Cerebellar cortex (tissue), 1 donor: ENCODE measurements at regions not wholly inside any gene's neighbourhood (a gene's known extent, or its start where the extent isn't known, plus 50 kb on each side); places are given as distances from the start of the nearest gene placed in this dataset.
A peak's percentile ranks its signal among the peaks of the same experiment; 100 is the strongest.

Experiments used
- DNase-seq: peaks from one replicate; pipeline ENCODE4 v3.0.0-alpha.2; 2015; ENCODE audit warnings: low spot score

- DNase-seq, result no peak
Observed at GRCh38 chr5:167594750-167595149, 696.7 kb upstream of the WWC1 start.

- no peak for DNase-seq
Observed at GRCh38 chr5:167595196-167595595, 696.2 kb upstream of the WWC1 start.

- DNase-seq, result no peak
Observed at GRCh38 chr5:167598166-167598565, 693.3 kb upstream of the WWC1 start.

GRCh38 chr5:167602067-167602466 is 689.4 kb upstream of the WWC1 start:
- DNase-seq, result no peak

- DNase-seq, result no peak
Observed at GRCh38 chr5:167603135-167603534, 688.3 kb upstream of the WWC1 start.

- DNase-seq, result no peak
Observed at GRCh38 chr5:167608390-167609272, 682.8 kb upstream of the WWC1 start.

- no peak for DNase-seq
Observed at GRCh38 chr5:167614294-167615021, 677.0 kb upstream of the WWC1 start.

- no peak for DNase-seq
Observed at GRCh38 chr5:167616043-167616890, 675.2 kb upstream of the WWC1 start.

GRCh38 chr5:167623354-167623753 is 668.1 kb upstream of the WWC1 start:
- DNase-seq, result no peak

GRCh38 chr5:167624053-167624452 is 667.4 kb upstream of the WWC1 start:
- no peak for DNase-seq

- no peak for DNase-seq
Observed at GRCh38 chr5:167626341-167627123, 664.9 kb upstream of the WWC1 start.

- no peak for DNase-seq
Observed at GRCh38 chr5:167629634-167630033, 661.8 kb upstream of the WWC1 start.

GRCh38 chr5:167631191-167631590 is 660.3 kb upstream of the WWC1 start:
- peak; percentile 96 for DNase-seq

GRCh38 chr5:167633114-167633513 is 658.3 kb upstream of the WWC1 start:
- no peak for DNase-seq

GRCh38 chr5:167633931-167634341 is 657.5 kb upstream of the WWC1 start:
- no peak for DNase-seq

- no peak for DNase-seq
Observed at GRCh38 chr5:167634432-167634831, 657.0 kb upstream of the WWC1 start.

- no peak for DNase-seq
Observed at GRCh38 chr5:167638816-167639215, 652.6 kb upstream of the WWC1 start.

GRCh38 chr5:167639273-167639672 is 652.2 kb upstream of the WWC1 start:
- DNase-seq, result no peak

- DNase-seq, result no peak
Observed at GRCh38 chr5:167639766-167640165, 651.7 kb upstream of the WWC1 start.

- DNase-seq, result no peak
Observed at GRCh38 chr5:167642181-167642580, 649.3 kb upstream of the WWC1 start.

GRCh38 chr5:167642779-167643517 is 648.5 kb upstream of the WWC1 start:
- no peak for DNase-seq
